NCI-H2196 treated with DMSO at 0.1 percent for 48 hours (cell line): ENCODE measurements at regions not wholly inside any gene's neighbourhood (a gene's known extent, or its start where the extent isn't known, plus 50 kb on each side); places are given as distances from the start of the nearest gene placed in this dataset.
"Not testable (repeated sequence)": the region's sequence is repeated elsewhere in the genome, so short reads cannot be mapped to it uniquely, and the experiment has no call there.

Experiments
- DNase-seq: peaks from one replicate; lab custom pipeline; 2025; ENCODE audit not compliant: unreplicated experiment; lab: John Stamatoyannopoulos, UW

GRCh38 chr16:72598696-72599095, 426.7 kb upstream of the PMFBP1 start:
- DNase-seq = no peak

- no peak for DNase-seq
Measured at GRCh38 chr16:72597938-72598337, 426.0 kb upstream of the PMFBP1 start.

DNA sequence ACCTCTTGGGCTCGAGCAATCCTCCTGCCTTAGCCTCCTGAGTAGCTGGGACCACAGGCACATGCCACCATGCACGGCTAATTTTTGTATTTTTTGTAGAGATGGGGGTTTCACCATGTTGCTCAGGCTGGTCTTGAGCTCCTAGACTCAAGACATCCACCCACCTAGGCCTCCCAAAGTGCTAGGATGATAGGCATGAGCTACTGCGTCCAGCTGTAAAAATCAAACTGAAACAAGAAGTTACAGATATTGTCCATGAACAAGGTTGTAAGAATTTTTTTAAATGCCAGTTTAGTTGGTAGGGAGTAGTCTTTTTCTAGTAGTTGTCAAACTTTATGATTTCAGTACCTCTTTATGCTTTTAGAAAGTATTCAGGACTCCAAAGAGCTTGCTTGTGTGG, 424.4 kb upstream of the PMFBP1 start:
- no peak for DNase-seq

DNA sequence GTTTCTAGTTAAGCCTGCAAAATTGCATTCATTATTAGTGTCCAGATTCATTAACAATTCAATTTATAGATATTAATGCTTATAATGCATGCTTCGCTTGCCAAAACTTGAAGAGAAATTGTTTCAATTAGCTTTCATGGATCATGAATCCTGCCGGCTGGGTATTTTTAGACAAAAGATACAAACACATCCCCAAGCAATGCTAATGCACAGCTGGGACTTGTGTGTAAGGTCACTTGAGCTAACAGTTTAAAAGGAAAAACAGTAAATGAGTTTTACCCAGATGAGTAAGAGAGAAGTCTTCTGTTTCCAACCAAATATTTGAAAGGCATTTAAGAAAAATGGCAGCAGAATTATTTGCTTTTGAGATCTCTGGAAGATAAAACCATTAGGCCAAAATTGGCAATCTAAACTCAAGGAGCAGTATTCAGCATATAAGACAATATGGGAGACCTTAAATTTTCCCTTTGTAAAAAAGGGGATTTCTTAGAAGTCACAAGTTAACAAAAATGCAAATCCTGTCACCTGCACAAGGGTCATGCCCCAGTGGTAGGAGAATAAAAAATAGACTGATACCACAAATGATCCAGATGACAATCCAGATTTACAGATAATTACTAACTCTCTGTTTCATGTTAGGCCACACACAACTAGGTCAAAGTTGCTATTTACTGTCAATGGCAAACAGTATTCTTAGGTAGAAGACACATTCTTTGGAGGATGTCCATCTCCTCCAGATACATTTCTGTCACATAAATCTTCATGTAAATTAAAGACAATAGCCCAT, 418.4 kb upstream of the PMFBP1 start:
- DNase-seq = no peak

DNA sequence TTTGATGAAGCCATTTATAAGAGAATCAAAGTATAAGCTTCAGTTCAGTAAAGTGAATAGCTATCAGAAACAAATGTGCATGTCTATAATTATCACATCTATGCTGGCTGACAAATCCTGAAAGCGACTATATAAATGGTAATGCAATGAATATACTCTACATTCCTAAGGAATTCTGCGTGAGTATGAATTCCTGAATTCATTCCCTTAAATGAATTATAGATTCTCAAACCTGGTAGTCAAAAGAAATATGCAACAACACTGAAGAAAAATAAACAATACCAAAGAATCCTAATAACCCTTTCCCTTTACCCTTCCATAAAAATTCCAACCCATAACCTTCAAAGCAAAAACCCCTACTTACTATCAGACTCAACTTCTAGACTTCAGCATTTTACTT, 416.6 kb upstream of the PMFBP1 start:
- DNase-seq = no peak

DNA sequence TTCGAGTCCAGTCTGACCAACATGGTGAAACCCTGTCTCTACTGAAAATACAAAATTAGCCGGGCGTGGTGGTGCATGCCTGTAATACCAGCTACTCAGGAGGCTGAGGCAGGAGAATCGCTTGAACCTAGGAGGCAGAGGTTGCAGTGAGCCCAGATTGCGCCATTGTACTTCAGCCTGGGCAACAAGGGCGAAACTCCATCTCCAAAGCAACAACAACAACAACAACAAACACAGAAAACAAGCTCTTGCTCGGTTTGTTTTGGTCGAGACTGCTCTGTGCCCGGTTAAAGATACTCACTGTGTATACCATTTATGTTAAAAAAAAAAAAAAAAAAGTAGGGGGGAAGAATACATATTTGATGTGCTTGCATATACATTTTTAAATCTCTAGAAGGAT, 406.1 kb upstream of the PMFBP1 start:
- not testable (repeated sequence) for DNase-seq

GRCh38 chr16:72576189-72576588, 404.2 kb upstream of the PMFBP1 start:
- no peak for DNase-seq

DNA sequence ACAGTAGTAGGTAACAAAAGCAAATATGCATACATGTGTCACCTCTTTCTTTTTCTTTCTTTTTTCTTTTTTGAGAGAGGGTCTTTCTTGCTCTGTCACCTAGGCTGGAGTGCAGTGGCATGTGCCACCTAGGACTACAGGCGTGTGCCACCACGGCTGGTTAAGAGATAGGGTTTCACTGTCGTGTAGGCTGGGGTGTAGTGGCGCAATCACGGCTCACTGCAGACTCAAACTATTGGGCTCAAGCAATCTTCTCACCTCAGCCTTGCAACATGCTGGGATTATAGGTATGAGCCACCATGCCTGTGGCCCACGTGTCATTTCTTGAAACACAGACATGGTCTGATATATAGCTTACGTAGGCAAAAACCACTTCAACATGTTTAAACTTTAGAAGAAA, 397.7 kb upstream of the PMFBP1 start:
- DNase-seq = no peak

DNA sequence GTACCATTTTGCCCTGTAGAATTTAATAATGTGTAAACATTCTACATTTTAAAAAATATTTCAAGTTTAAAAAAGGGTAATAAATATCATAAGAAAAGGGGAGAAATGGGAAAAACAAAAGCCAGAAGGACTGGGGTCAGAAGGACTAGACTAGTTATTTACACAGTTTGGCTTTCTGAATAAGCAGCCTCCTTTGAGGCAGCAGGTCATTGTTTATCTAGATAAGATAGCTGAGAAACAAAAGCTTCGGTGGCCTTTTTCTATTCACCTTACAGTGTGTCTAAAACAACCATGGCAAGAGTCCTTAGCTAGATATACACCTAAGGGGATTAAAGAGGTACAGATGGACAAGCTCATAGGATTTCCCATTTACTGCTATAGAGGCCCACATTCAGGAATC, 396.5 kb upstream of the PMFBP1 start:
- no peak for DNase-seq

- no peak for DNase-seq
Measured at GRCh38 chr16:72566174-72566573, 394.2 kb upstream of the PMFBP1 start.

- no peak for DNase-seq
Measured at GRCh38 chr16:72565106-72565505, 393.2 kb upstream of the PMFBP1 start.

DNA sequence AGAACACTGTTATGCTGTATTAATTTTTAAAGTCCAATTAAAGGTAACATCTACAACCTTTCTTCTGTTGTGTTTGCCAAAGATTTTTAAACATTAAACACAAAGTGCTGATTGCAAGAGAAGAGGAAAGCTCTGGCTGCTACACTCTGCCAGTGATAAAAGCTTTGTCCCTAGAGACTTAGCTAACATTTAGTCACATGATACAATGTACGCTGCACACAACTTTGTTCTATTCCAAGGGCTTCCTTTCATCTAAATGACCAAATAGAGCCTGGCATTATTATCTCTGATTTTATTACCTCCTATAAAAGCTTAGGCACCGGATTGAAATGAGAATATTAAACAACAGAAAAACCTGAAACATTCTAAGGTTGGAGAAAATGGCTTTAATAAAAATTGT, 388.7 kb upstream of the PMFBP1 start:
- DNase-seq = no peak

- DNase-seq = no peak
Measured at GRCh38 chr16:72558501-72558900, 386.5 kb upstream of the PMFBP1 start.

GRCh38 chr16:72554935-72555334, 383.0 kb upstream of the PMFBP1 start:
- DNase-seq = no peak

DNA sequence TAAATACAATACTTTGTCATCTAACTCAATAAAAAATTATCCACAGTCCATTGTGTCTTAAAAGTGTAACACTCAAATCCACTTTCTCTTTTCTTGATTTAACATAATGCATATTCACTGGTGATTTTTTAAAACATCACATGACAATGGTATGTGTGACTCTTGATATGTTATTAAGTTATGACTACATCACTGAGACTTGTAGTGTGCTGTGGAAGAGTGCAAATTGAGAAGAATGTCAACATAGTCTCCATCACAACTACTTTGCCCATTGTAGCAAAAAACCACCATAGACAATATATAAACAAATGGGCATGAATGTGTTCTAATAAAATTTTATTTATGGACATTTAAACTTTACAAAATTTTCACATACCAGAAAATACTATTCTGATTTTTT, 380.7 kb upstream of the PMFBP1 start:
- DNase-seq = no peak

DNA sequence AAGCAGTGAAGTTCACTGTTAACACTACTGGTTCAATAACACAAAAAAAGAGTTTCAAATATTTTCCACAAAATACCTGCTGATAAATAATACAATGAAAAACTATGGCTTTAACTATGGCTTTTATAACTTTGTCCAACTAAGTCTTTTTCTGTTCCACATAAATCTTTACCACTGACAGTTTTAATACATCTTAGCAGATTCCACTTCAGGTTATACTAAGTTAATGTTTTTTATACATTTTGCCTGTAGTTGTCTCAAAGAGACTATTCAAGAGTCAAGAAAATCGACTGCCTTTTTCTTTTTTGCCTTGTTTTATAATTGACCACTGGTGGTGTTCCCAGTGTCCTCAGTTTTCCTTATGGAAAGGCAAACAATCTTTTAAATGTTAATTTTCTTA, 379.7 kb upstream of the PMFBP1 start:
- DNase-seq = no peak

GRCh38 chr16:72549878-72550277, 377.9 kb upstream of the PMFBP1 start:
- DNase-seq = no peak

- DNase-seq = no peak
Measured at GRCh38 chr16:72542102-72542501, 370.1 kb upstream of the PMFBP1 start.

DNA sequence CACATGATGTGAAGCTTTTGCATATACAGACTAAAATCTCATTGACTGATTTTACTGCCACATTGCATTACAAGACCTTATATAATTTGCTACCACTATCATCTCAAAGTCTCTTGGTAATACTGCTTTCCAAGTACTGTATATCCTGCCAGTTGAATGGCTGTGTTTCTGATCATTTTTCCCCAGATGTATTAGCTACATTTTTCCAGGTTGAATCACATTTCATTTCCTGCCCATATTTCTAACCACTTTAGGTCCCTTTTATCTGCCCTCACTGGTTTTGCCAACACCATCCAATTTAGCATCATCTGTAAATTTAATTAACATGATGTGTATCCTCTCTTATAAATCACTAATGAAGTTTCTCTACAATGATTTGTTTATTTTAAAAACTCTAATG, 365.7 kb upstream of the PMFBP1 start:
- DNase-seq = no peak

DNA sequence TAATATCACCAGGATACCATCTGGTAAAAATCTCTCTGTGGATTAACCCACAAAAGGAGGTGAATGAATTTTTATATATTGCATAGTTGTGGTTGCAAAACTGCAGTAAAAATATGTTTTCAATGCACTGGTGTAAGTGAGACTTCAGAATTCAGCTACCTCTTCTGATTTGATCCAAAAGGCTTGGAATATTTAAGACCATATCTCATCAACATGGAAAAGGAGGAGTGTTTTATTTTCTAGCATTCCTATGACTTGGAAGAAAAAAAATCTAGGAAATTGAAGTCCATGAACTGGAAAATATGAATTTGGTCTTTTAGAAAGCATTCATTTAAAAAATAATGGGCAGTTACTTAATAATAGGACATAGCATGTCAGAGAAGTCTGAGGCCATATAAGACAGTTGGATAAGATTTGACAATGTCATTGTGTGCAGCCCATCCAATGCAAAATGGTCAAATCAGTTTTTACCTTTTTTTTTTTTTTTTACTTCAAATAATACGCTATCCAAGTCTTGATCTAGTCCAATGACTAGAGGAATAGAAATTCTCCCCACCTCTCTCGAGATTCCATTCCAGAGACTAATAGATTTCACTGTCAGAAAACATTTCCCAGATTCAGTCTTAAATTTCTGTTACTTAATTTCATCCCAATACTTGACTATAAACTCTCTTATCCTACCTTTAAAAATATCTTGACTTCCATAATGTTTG, 364.9 kb upstream of the PMFBP1 start:
- no peak for DNase-seq

DNA sequence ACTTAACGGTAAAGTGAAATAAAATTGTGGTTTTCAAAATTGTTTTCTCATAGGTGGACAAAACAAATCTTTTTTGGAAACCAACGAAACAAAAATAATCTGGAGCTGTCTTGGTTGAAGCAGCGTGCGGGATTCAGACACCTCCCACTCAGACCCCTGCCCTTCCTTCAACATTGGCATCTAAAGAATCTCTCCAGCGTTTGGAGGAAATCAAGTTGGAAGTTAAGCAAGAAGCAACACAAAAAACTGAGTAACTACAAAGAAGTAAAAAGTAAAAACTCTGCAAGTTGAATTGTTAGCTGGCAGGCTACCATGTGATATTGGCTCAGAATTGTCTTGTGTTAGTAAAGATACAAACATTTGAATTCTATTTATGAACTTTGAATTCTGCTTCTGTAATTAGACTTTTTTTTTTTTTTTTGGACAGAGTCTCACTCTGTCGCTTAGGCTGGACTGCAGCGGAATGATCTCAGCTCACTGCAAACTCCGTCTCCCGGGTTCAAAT, 361.0 kb upstream of the PMFBP1 start:
- DNase-seq = no peak

DNA sequence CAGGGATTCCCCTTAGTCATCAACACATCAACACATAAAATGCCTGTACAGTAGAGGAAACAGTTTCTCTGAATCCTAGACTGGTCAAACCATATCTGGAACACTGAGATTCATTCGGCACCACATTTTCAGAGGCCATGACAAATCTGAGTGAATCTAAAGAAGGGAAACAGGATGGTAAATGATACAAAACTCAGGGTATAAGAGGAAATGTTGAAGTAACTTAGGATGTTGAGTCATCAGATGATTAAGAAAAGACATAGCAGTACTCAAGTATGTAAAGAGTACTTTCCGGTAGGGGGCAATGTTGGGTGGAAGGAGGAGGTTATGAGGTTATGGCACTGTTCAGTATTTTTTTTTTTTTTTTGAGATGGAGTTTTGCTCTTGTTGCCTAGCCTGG, 358.5 kb upstream of the PMFBP1 start:
- no peak for DNase-seq

- no peak for DNase-seq
Measured at GRCh38 chr16:72523087-72523486, 351.1 kb upstream of the PMFBP1 start.
